NCI-H510A treated with DMSO at 0.1 percent for 48 hours (cell line): ENCODE measurements at regions not wholly inside any gene's neighbourhood (a gene's known extent, or its start where the extent isn't known, plus 50 kb on each side); places are given as distances from the start of the nearest gene placed in this dataset.

Experiments
- DNase-seq: peaks from one replicate; lab custom pipeline; 2025; lab: John Stamatoyannopoulos, UW

DNA sequence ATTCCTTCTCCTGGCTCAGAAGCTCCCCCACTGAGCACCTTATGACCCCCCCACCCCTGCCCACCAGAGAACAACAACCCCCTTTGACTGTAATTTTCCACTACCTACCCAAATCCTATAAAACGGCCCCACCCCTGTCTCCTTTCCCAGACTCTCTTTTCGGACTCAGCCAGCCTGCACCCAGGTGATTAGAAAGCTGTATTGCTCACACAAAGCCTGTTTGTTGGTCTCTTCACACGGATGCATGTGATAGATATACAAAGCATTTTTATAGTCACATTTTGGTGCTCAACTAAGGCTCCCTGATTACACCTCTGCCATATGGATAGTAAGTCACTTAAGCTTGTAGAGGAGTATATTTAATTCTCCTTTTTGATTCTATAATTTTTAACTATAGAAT lies 985.8 kb downstream of the REEP3 start:
- no peak for DNase-seq

GRCh38 chr10:64507651-64508028 lies 986.4 kb downstream of the REEP3 start:
- no peak for DNase-seq

DNA sequence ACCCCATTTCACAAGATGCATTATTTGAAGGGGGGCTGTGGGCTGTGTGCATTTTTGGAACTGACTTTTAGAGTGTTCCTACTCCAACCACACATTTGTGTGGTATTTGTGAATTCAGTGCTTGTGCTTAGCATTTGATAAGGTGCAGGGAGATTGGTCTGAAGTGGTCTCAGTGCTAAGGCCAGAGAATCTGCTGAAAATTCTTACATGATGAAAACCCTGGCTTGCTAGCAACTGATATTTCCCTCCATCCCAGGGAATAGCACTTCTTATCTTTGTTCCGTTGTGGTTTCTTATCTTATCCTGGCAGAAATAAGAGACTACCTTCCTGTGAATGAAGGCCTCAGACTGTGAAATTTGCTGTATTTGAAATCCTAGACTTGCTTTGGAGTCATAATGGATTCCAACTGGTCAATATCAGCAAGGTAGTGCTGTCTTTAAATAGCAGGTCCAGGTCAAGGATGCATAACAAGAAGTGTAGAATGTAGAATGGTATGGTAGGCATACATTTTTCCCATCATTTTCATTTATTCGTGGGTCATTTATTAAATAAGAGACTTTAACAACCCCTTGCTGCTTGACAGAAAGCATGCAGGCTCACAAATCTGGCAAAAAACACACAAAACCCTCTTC lies 986.9 kb downstream of the REEP3 start:
- DNase-seq = no peak

DNA sequence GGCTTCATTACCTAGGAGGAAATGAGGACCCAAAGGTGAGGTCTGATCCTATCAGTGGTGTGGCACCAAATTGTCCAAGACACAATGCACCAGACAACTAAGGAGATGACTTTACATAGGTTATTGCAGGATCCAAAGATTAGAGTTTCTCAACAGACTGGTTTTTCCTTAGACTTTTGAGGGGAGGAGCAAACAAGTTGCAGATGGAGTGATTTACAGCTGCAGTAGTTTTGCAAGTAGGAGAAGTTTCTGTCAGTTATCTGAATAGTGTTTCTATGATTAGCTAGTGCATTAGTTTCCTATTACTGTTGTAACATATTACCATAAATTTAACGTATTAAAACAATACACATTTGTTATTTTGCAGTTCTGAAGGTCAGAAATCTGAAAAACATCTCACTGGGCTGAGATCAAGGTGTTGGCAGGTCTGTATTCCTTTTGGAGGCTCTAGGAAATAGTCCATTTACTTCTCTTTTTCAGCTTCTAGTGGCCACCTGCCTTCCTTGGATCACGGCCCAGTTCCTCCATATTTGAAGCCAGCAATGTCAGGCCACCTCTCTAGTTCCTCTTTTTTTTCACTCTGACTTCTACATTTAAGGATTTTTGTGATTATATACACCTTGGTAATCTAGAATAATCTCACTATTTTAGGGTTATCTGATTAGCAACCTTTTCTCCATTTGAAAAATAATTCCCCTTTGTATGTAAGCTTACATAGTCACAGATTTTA lies 994.9 kb downstream of the REEP3 start:
- DNase-seq = no peak

- DNase-seq = no peak
These were observed 997.3 kb downstream of the REEP3 start for GRCh38 chr10:64518456-64518855.

- DNase-seq = no peak
These were observed 998.2 kb downstream of the REEP3 start for GRCh38 chr10:64519427-64519826.

GRCh38 chr10:64519831-64520230 lies 998.6 kb downstream of the REEP3 start:
- DNase-seq = no peak

DNA sequence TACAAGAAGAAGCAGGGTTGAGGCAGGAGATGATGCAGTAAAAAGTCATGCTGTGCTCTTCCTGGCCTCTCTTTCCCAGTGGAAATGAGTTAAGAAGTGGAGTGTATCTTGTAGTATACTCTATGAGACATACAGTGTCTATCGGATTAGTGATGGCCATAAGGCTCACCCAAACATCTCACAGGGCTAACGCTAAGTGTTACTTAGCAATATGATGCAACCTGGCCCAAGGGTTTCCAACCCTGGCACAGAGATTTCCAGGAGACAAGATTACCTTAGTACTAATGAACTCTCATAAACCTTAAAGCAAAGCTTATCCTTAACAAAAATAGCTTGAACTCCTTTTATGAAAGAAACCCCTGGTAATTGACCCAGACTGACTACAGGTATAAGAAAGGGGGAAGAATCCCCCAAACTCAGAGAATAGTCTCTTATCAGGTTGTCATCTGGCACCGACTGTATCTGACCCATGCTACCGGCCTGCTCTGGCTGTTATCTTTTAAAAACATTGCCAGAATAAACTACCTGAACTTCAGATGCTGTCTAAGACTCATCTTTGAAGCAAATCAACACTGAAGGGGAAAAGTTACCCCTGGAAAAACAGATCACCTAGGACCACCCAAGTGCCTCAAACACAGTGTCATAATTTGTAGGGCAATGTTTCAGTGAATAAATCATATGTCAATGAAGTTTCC lies 1002.0 kb downstream of the REEP3 start:
- DNase-seq = no peak

DNA sequence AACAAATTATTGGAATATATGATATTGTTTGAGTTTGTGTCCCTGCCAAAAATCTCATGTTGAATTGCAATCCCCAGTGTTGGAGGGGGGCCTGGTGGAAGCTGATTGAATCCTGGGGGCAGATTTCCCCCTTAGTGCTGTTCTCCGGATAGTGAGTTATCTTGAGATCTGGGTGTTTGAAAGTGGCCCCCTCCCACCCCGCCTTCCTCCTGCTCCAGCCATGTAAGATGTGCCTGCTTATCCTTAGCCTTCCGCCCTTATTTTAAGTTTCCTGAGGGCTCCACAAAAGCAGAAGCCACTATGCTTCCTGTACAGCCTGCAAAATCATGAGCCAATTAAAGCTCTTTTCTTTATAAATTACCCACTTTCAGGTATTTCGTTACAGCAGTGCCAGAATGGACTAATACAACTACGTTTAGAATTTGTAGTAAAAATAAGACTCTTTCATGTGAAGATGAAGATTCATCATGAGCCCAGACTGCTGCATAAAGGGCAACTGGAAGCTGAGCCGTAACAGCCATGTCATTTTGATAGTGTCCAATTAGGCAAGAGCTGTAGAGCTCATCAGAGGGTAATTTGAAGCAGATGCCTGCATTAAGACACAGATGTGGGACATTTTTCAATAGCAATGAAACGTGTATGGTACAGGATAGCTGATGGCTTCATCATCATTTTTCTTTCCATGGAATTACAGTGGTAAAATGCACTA lies 1007.2 kb downstream of the REEP3 start:
- DNase-seq = no peak

GRCh38 chr10:64529003-64529350 lies 1007.8 kb downstream of the REEP3 start:
- DNase-seq = no peak

DNA sequence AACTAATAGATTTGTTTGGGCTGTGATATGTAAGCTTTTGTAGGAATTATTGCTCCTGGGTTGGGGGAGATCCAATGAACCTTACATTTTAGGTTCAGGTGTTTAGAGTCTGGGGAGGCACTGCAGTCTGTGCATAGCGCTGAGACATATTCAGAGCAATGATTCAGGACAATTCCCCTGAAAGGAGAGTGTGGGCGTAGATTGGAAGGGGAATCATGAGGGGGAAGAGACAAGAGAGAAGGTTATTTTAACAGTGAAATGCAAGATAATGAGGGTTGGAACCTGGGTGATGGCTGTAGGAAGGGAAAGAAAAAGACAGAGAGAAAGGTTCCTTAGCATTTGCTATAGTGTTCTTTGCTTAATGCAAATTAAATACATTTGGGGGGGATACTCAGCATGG lies 1013.4 kb downstream of the REEP3 start:
- DNase-seq = no peak

GRCh38 chr10:64535131-64535867 lies 1014.1 kb downstream of the REEP3 start:
- no peak for DNase-seq

DNA sequence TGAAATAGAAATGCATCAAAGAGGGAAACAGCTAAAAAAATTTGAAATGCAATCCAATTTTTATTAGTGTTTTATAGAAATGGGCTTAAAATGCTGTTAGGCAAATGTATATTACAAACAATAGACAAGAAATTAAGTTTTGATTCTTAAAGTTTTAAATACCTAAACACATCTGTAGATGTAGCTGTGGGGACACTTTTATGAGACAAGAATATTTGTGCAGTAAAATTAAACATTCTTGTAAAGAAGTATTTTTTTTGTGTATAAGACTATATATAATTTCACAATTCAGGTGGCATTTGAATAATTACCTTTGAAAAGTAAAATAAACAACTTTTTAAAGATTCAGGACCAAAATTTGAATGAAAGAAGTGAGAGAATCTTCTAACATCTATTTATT lies 1015.9 kb downstream of the REEP3 start:
- no peak for DNase-seq

DNA sequence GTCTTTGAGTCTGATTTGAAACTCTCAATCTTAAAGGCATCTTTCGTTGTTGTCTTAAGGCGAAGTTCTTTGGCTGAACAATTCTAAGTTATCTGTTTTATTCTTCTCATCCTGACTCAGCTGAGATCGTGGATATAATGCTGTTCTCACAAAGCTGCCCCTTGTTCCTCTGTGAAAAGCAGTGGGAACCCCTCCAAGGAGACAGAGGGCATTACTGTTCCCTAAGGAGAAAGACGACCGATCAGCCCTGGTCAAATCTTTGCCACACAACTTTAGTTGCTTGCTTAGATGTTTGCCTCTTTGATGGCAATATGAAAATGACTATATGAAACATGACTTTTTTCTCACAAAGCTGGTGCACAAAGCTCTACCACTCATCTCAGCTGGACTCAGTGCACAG lies 1016.7 kb downstream of the REEP3 start:
- no peak for DNase-seq

GRCh38 chr10:64546073-64546472 lies 1024.9 kb downstream of the REEP3 start:
- DNase-seq = no peak

GRCh38 chr10:64547168-64547567 lies 1026.0 kb downstream of the REEP3 start:
- no peak for DNase-seq

DNA sequence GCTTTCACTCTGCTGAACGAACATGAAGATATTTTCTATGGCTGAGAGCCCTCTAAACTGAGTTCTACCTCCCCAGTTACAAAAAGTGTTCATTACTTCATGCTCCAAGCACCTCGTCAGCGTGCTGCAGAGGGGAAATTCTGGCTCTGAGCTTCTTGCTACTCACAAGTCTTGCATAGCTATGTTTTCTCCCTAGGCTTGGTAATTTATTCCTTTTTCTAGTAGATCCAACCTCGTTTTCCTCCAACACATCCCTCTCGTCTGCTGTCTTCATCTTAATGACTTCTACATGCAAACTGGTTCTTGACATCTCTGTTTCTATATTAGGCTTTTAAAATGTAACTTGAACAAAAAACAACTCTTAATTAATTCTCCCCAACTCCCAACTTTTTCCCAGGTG lies 1034.5 kb downstream of the REEP3 start:
- no peak for DNase-seq

GRCh38 chr10:64558094-64558835 lies 1037.1 kb downstream of the REEP3 start:
- no peak for DNase-seq

- DNase-seq = no peak
These were observed 1049.9 kb downstream of the REEP3 start for GRCh38 chr10:64571056-64571455.

- DNase-seq = no peak
These were observed 1052.6 kb downstream of the REEP3 start for GRCh38 chr10:64573623-64574325.

DNA sequence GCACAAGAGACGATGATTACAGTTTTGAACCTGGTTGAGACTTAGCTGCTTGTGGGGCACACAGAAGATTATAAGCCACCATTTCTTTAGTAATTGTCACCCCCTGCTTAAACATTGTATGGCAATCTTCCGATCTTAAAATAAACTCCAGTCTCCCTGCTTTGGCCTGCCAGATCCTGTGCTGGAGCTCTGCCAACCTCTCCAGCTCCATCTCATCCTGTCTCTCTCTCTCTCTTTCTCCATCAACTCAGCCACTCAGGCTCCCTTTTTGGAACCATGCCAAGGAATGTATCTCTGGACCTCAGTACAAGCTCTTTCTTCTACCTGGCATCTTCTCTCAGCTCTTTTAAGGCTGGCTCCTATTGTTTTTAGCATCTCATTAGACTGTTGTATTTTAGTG lies 1053.2 kb downstream of the REEP3 start:
- peak; percentile 78 for DNase-seq
